Keratinocyte (primary cell): ENCODE measurements at regions not wholly inside any gene's neighbourhood (a gene's known extent, or its start where the extent isn't known, plus 50 kb on each side); places are given as distances from the start of the nearest gene placed in this dataset.

ENCODE experiments used
- DNase-seq: peaks from one replicate; pipeline ENCODE4 v3.0.0-alpha.2; 2011; ENCODE audit warnings: low read depth, missing footprints, low spot score
- FAIRE-seq: peaks from 2 replicates; lab custom pipeline; 2011; peaks lifted over from hg19 to GRCh38; lab: Jason Lieb, UNC
- H2AFZ ChIP-seq: 2 replicates; pipeline ENCODE4 v1.6.0; 2012; ENCODE audit warnings: low read length, control low read depth, inconsistent platforms; ENCODE audit not compliant: control insufficient read depth
- H3K27ac ChIP-seq: 2 replicates; pipeline ENCODE4 v1.5.1; 2011; ENCODE audit warnings: low read length; ENCODE audit not compliant: control insufficient read depth, insufficient read depth
- H3K27me3 ChIP-seq: 3 replicates; pipeline ENCODE4 v1.6.0; 2011; ENCODE audit warnings: low read length; ENCODE audit not compliant: control insufficient read depth, insufficient read depth; ENCODE audit errors: extremely low read depth
- H3K36me3 ChIP-seq, 2 experiments: 2 replicates in 1 of 2; 3 replicates in 1 of 2; pipeline ENCODE4 v1.5.1; 2011; ENCODE audit warnings: low read length in 2 of 2, mild to moderate bottlenecking in 1 of 2; ENCODE audit not compliant: control insufficient read depth in 2 of 2, insufficient read depth in 2 of 2; ENCODE audit errors: extremely low read depth in 1 of 2
- H3K4me1 ChIP-seq: 3 replicates; pipeline ENCODE4 v1.5.1; 2011; ENCODE audit warnings: low read length; ENCODE audit not compliant: control insufficient read depth, insufficient read depth; ENCODE audit errors: extremely low read depth
- H3K4me2 ChIP-seq: 3 replicates; pipeline ENCODE4 v1.6.0; 2011; ENCODE audit warnings: low read depth, low read length; ENCODE audit not compliant: control insufficient read depth, insufficient read depth; ENCODE audit errors: extremely low read depth
- H3K4me3 ChIP-seq, 3 experiments: fragments of 200-600 bp in 1 of 3; sonication (generic) in 1 of 3; 2 replicates in 2 of 3; 3 replicates in 1 of 3; pipeline ENCODE4 v1.5.1; 2011 to 2016; ENCODE audit warnings: low read length in 3 of 3, mild to moderate bottlenecking in 3 of 3, control low read depth in 2 of 3, inconsistent platforms in 1 of 3, low read depth in 1 of 3, mixed read lengths in 1 of 3, mixed run types in 1 of 3, moderate library complexity in 1 of 3; ENCODE audit not compliant: control insufficient read depth in 2 of 3, insufficient read depth in 2 of 3; ENCODE audit errors: extremely low read depth in 1 of 3
- H3K79me2 ChIP-seq: 2 replicates; pipeline ENCODE4 v1.6.0; 2012; ENCODE audit warnings: low read length; ENCODE audit not compliant: control insufficient read depth, insufficient read depth
- H3K9ac ChIP-seq: 3 replicates; pipeline ENCODE4 v1.6.0; 2011; ENCODE audit warnings: low read length; ENCODE audit not compliant: control insufficient read depth, insufficient read depth; ENCODE audit errors: extremely low read depth
- H3K9me1 ChIP-seq: 3 replicates; pipeline ENCODE4 v1.6.0; 2011; ENCODE audit warnings: low read length; ENCODE audit not compliant: control insufficient read depth, insufficient read depth; ENCODE audit errors: extremely low read depth
- H3K9me3 ChIP-seq: 2 replicates; pipeline ENCODE4 v1.5.1; 2012; ENCODE audit warnings: low read depth, low read length; ENCODE audit not compliant: control insufficient read depth
- H4K20me1 ChIP-seq: 3 replicates; pipeline ENCODE4 v1.6.0; 2011; ENCODE audit warnings: low read length; ENCODE audit not compliant: control insufficient read depth, insufficient read depth; ENCODE audit errors: extremely low read depth
- EZH2 ChIP-seq: IDR thresholded peaks from one replicate; pipeline ENCODE4 v1.6.1; 2012; ENCODE audit warnings: inconsistent platforms, mild to moderate bottlenecking, low read length, moderate library complexity
- dilution Hi-C: fragments of 300-500 bp; cut with MboI; formaldehyde crosslinking; loops from one replicate; pipeline ENCODE4 v1.7.0; 2020; ENCODE audit warnings: low sequenced_read_pairs; ENCODE audit not compliant: extremely low pct_ligation_motif_present
- TF ChIP-seq, protein P1 (sequence below), 3 experiments: IDR thresholded peaks in 1 of 3; conservative IDR thresholded peaks in 1 of 3; optimal IDR thresholded peaks in 1 of 3; 2 replicates in 2 of 3; 3 replicates in 1 of 3; pipeline versions ENCODE3 to v1.5.1; 2011; ENCODE audit warnings: low read length in 3 of 3, mild to moderate bottlenecking in 3 of 3, moderate library complexity in 2 of 3, control low read depth in 1 of 3, inconsistent platforms in 1 of 3; ENCODE audit not compliant: insufficient read depth in 2 of 3; ENCODE audit errors: extremely low read depth in 1 of 3

DNA sequence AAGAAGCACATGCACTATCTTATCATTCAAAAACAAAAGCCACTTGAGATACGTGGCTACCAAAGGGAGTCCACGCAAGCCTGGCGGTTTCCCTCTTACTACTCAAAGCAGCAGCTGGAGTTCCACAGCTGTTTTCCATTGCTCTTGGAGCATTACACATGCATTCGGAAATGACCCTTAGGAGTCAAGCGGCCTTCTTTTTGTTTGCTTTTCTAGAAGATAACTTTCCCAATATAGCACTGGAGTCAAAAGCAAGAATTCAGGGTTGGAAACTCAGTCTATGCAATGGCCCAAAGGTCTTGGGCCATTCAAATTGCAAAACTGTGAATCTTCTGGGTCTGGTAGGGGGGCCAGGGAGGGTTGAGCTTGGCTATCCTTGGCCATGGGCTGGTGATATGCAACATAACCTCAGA lies 97.8 kb upstream of the MAF start:
- Histone ChIP-seq H3K27ac (no peak overlapping the region), H3K79me2 (no peaks in the 10 kb centered on the region), H3K4me1 (no peaks in the 10 kb centered on the region), H3K4me3 (no peak overlapping the region), H3K27me3 (no peaks in the 10 kb centered on the region), H3K4me2 (no peak overlapping the region), H3K9me1 (no peaks in the 10 kb centered on the region), H2AFZ (no peak overlapping the region), H4K20me1 (no peaks in the 10 kb centered on the region), H3K9ac (no peak overlapping the region), H3K9me3 (no peaks in the 10 kb centered on the region), H3K36me3 (no peaks in the 10 kb centered on the region)
- FAIRE-seq (no peak), DNase-seq (no peak)
- dilution Hi-C loops, result no loop called here
- TF ChIP-seq, protein P1, sequence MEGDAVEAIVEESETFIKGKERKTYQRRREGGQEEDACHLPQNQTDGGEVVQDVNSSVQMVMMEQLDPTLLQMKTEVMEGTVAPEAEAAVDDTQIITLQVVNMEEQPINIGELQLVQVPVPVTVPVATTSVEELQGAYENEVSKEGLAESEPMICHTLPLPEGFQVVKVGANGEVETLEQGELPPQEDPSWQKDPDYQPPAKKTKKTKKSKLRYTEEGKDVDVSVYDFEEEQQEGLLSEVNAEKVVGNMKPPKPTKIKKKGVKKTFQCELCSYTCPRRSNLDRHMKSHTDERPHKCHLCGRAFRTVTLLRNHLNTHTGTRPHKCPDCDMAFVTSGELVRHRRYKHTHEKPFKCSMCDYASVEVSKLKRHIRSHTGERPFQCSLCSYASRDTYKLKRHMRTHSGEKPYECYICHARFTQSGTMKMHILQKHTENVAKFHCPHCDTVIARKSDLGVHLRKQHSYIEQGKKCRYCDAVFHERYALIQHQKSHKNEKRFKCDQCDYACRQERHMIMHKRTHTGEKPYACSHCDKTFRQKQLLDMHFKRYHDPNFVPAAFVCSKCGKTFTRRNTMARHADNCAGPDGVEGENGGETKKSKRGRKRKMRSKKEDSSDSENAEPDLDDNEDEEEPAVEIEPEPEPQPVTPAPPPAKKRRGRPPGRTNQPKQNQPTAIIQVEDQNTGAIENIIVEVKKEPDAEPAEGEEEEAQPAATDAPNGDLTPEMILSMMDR (optimal IDR thresholded peaks at IDR 0.05 in 1 of 3, IDR thresholded peaks at IDR 0.05 in 1 of 3, conservative IDR thresholded peaks at IDR 0.05 in 1 of 3; ENCODE audit: extremely low read depth in 1 of 3, insufficient read depth in 2 of 3, low read length in 3 of 3), result no peak
- no peak for TF ChIP-seq EZH2

DNA sequence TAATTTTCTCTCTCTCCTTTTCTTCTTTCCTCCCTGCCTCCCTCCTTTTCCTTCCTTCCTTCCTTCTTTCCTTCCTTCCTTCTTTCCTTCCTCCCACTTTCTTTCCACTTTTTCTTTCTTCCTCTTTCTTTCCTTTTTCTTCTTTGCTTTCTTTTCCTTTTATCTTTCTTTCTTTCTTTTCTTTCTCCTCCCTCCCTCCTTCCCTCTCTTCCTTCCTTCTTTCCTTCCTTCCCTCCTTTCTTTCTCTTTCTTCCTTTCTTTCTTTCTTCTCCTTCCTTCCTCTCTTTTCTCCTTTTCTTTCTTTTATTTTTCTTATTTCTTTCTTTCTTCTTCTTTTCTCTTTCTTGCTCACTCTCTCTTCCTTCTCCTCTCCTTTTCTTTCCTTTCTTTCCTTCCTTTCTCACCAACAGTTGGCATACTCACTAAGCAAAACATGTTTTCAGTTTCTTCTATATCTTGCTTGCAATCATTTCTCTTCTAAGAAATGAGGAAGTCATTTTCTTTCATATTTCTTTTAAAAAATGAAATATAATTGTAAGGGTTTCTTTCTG lies 97.1 kb upstream of the MAF start:
- TF ChIP-seq, protein P1 (optimal IDR thresholded peaks at IDR 0.05 in 1 of 3, IDR thresholded peaks at IDR 0.05 in 1 of 3, conservative IDR thresholded peaks at IDR 0.05 in 1 of 3; ENCODE audit: extremely low read depth in 1 of 3, insufficient read depth in 2 of 3, low read length in 3 of 3), result no peak
- TF ChIP-seq EZH2, result no peak
- H3K36me3 ChIP-seq, result no peaks in the 10 kb centered on the region
- H3K27me3 ChIP-seq, result no peaks in the 10 kb centered on the region
- dilution Hi-C loops, result no loop called here
- H3K4me1 ChIP-seq, result no peaks in the 10 kb centered on the region
- H3K4me3 ChIP-seq, result no peak overlapping the region
- H3K27ac ChIP-seq, result no peak overlapping the region
- no peak overlapping the region for H2AFZ ChIP-seq
- no peaks in the 10 kb centered on the region for H3K9me1 ChIP-seq
- no peaks in the 10 kb centered on the region for H3K9me3 ChIP-seq
- no peaks in the 10 kb centered on the region for H4K20me1 ChIP-seq
- no peak overlapping the region for H3K4me2 ChIP-seq
- FAIRE-seq (no peak), DNase-seq (no peak)
- no peak overlapping the region for H3K9ac ChIP-seq
- no peaks in the 10 kb centered on the region for H3K79me2 ChIP-seq
